Hepatocyte (in vitro differentiated cells): ENCODE measurements at regions not wholly inside any gene's neighbourhood (a gene's known extent, or its start where the extent isn't known, plus 50 kb on each side); places are given as distances from the start of the nearest gene placed in this dataset.

Source experiments
- CTCF ChIP-seq: fragments of 200-600 bp; sonication (generic); IDR thresholded peaks from 2 replicates; pipeline ENCODE4 v1.5.1; 2016; ENCODE audit warnings: antibody characterized with exemption, mild to moderate bottlenecking; ENCODE audit not compliant: poor library complexity
- EZH2 ChIP-seq: fragments of 200-600 bp; sonication (generic); IDR thresholded peaks from 2 replicates; pipeline ENCODE4 v1.6.1; 2016; ENCODE audit warnings: antibody characterized with exemption, mild to moderate bottlenecking, borderline replicate concordance

GRCh38 chr1:18052671-18053070 lies 54.9 kb upstream of the IGSF21 start:
- TF ChIP-seq EZH2 (no peak), CTCF (no peak)
